ENCODE measurements at regions not wholly inside any gene's neighbourhood (a gene's known extent, or its start where the extent isn't known, plus 50 kb on each side); places are given as distances from the start of the nearest gene placed in this dataset.

- no peak overlapping the region for H3K9ac ChIP-seq (ENCODE audit: low read length)
- no peaks in the 10 kb centered on the region for H4K20me1 ChIP-seq (ENCODE audit: control insufficient read depth, insufficient read depth, low read length, poor library complexity, severe bottlenecking)
- H2AFZ ChIP-seq (ENCODE audit: insufficient read depth, low read depth, low read length, poor library complexity, severe bottlenecking), result no peak overlapping the region
- no peak for TF ChIP-seq CTCF (IDR thresholded peaks at IDR 0.05)
- no peak for TF ChIP-seq EZH2 (IDR thresholded peaks at IDR 0.05; ENCODE audit: borderline replicate concordance, insufficient read depth, low read depth, low read length, poor library complexity, severe bottlenecking)
- H3K27me3 Mint-ChIP-seq, result no peaks in the 10 kb centered on the region
- intact Hi-C loops (cut with micrococcal nuclease), result no loop called here
- no peak overlapping the region for H3K27ac Mint-ChIP-seq
- no peak overlapping the region for H3K27ac ChIP-seq (ENCODE audit: low read length in 2 of 2)
- ATAC-seq (ENCODE audit: low read depth), result no peak
- ChIA-PET CTCF (no interaction called here), POLR2A (no interaction called here)
- H3K4me3 Mint-ChIP-seq, result no peak overlapping the region
- no peaks in the 10 kb centered on the region for H3K79me2 ChIP-seq (ENCODE audit: control insufficient read depth, insufficient read depth, low read length)
- no peaks in the 10 kb centered on the region for H3K4me1 ChIP-seq (ENCODE audit: control insufficient read depth in 2 of 2, insufficient read depth in 2 of 2, low read length in 2 of 2)
- no peaks in the 10 kb centered on the region for H3K36me3 ChIP-seq (replicated peaks in 1 of 2; ENCODE audit: control extremely low read depth in 1 of 2, control insufficient read depth in 1 of 2, extremely low read depth in 1 of 2, insufficient read depth in 2 of 2, low read length in 1 of 2)
- H3K9me3 Mint-ChIP-seq (ENCODE audit: insufficient read depth), result peaks cover 12% of the 10 kb centered on the region
- H3K9me3 ChIP-seq (ENCODE audit: control extremely low read depth in 1 of 3, control insufficient read depth in 2 of 3, insufficient read depth in 1 of 3, low read length in 2 of 3), result peaks cover 0 to 10% (median 3%) of the 10 kb centered on the region in 3 donors
- H3K4me2 ChIP-seq (replicated peaks; ENCODE audit: low read depth, low read length, poor library complexity, severe bottlenecking), result no peak overlapping the region
- DNase-seq, result no peak
- no peaks in the 10 kb centered on the region for H3K4me1 Mint-ChIP-seq
- 100% methylated on average over 1 of the region's 1 CpG for WGBS (ENCODE audit: insufficient coverage)
- H3K4me3 ChIP-seq (ENCODE audit: control extremely low read depth in 1 of 5, extremely low read depth in 1 of 5, insufficient read depth in 1 of 5, low read depth in 2 of 5, low read length in 4 of 5), result no peak overlapping the region
- H3K27me3 ChIP-seq (replicated peaks in 1 of 4; ENCODE audit: control extremely low read depth in 1 of 4, control insufficient read depth in 3 of 4, insufficient read depth in 4 of 4, low read length in 3 of 4), result no peaks in the 10 kb centered on the region
Measured at GRCh38 chr4:12787261-12787660, 696.9 kb downstream of the RAB28 start.

GRCh38 chr4:12778706-12779105, 705.4 kb downstream of the RAB28 start:
- Histone ChIP-seq H3K4me1 (ENCODE audit: control insufficient read depth in 2 of 2, insufficient read depth in 2 of 2, low read length in 2 of 2) (no peaks in the 10 kb centered on the region), H3K36me3 (replicated peaks in 1 of 2; ENCODE audit: control extremely low read depth in 1 of 2, control insufficient read depth in 1 of 2, extremely low read depth in 1 of 2, insufficient read depth in 2 of 2, low read length in 1 of 2) (no peaks in the 10 kb centered on the region), H4K20me1 (ENCODE audit: control insufficient read depth, insufficient read depth, low read length, poor library complexity, severe bottlenecking) (no peaks in the 10 kb centered on the region), H3K27me3 (replicated peaks in 1 of 4; ENCODE audit: control extremely low read depth in 1 of 4, control insufficient read depth in 3 of 4, insufficient read depth in 4 of 4, low read length in 3 of 4) (no peaks in the 10 kb centered on the region), H3K4me2 (replicated peaks; ENCODE audit: low read depth, low read length, poor library complexity, severe bottlenecking) (no peak overlapping the region), H3K4me3 (ENCODE audit: control extremely low read depth in 1 of 5, extremely low read depth in 1 of 5, insufficient read depth in 1 of 5, low read depth in 2 of 5, low read length in 4 of 5) (no peak overlapping the region), H3K79me2 (ENCODE audit: control insufficient read depth, insufficient read depth, low read length) (no peaks in the 10 kb centered on the region), H3K9me3 (ENCODE audit: control extremely low read depth in 1 of 3, control insufficient read depth in 2 of 3, insufficient read depth in 1 of 3, low read length in 2 of 3) (peaks cover 0 to 1% (median 0%) of the 10 kb centered on the region in 3 donors), H3K9ac (ENCODE audit: low read length) (no peak overlapping the region), H2AFZ (ENCODE audit: insufficient read depth, low read depth, low read length, poor library complexity, severe bottlenecking) (no peak overlapping the region), H3K27ac (ENCODE audit: low read length in 2 of 2) (no peak overlapping the region)
- ChIA-PET POLR2A (no interaction called here), CTCF (no interaction called here)
- Mint-ChIP-seq H3K4me1 (no peaks in the 10 kb centered on the region), H3K4me3 (no peak overlapping the region), H3K27ac (no peak overlapping the region), H3K27me3 (no peaks in the 10 kb centered on the region), H3K9me3 (ENCODE audit: insufficient read depth) (no peaks in the 10 kb centered on the region)
- 83% methylated on average over 1 of the region's 4 CpGs for WGBS (ENCODE audit: insufficient coverage)
- TF ChIP-seq CTCF (IDR thresholded peaks at IDR 0.05) (no peak), EZH2 (IDR thresholded peaks at IDR 0.05; ENCODE audit: borderline replicate concordance, insufficient read depth, low read depth, low read length, poor library complexity, severe bottlenecking) (no peak)
- intact Hi-C loops (cut with micrococcal nuclease), result no loop called here
- ATAC-seq (ENCODE audit: low read depth) (no peak), DNase-seq (no peak)

Data from B cell (primary cell).